ENCODE measurements at regions not wholly inside any gene's neighbourhood (a gene's known extent, or its start where the extent isn't known, plus 50 kb on each side); places are given as distances from the start of the nearest gene placed in this dataset.
"Not testable (repeated sequence)": the region's sequence is repeated elsewhere in the genome, so short reads cannot be mapped to it uniquely, and the experiment has no call there.

DNA sequence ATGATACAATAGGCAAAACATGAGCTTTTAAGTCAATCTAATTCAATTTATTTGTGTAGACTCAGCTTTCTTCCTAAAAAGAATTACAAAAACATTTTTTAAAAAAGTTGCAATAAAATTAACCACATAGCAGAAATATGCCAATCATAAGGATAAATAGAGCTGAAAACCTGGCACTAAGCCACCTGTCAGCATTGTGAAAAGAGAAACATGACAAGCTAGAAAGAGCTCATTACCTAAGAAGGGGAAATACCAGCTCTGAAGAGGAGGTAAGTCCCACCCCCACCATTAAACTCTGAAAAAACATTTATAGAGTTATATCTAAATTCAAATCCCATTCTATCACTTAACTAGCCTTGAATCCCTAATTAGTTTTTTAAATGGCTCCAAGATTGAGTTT is 372.9 kb downstream of the OSTF1 start:
- no peak for DNase-seq

DNA sequence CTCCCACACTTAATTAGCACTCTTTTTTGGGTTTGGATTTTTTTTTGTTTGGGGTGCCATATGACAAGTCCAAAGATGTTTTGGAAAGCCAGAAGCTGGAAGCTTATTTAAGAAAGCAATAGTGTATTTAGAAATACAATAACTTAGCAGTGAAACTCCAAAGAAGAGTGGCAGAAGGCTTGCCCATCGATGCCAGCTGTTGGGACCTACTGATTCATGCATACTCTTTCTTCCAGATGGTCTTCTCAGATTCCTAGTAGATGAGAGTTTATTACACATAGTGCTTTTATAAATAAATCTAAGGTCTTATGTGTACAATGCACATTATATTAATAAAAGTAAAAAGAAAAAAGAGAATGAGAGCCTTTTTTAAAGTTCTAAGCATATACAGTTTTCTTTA is 374.6 kb downstream of the OSTF1 start:
- DNase-seq, result no peak

DNA sequence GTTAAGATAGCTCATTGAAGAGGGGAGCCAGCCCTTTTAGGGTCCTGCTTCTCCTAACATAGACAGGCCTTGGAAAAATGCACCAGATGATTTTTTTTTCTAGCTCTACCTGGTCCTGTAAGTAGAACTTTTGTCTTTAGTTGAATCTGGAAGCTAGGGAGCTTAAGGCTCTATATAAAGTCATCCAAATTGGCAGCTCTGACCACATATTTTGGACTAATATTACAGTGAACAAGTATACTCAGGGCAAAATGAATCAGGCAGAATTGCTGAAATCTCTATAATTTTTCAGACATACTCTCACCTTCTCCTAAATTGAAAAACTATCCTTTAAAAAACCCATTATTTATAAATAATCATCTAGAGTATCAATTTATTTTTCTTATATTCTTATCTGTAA is 375.6 kb downstream of the OSTF1 start:
- DNase-seq, result no peak

GRCh38 chr9:75464726-75465125 is 376.4 kb downstream of the OSTF1 start:
- DNase-seq, result no peak

- no peak for DNase-seq
Observed at GRCh38 chr9:75467142-75467541, 378.8 kb downstream of the OSTF1 start.

GRCh38 chr9:75471549-75472114 is 383.3 kb downstream of the OSTF1 start:
- DNase-seq, result no peak

- peak in 1 of 4 experiments; percentile 4 for DNase-seq
Observed at GRCh38 chr9:75482566-75482965, 394.3 kb downstream of the OSTF1 start.

DNA sequence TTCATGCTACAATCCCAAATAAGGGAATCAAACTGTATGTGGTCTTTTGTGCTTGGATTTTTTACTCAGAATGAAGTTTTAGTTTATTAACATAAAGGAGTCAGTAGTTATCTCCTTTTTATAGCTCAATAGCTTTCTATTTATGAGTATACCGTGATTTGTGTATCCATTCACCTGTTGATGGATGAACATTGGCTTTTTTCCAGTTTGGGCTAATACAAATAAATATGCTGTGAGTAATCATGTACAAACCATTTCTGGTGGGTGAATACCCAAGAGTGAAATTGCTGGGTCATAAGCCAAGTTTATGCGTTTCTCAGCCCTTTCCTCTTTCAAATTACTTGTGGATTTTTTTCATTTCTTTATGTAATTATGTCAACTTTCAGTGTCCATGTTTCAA is 395.3 kb downstream of the OSTF1 start:
- DNase-seq, result no peak

DNA sequence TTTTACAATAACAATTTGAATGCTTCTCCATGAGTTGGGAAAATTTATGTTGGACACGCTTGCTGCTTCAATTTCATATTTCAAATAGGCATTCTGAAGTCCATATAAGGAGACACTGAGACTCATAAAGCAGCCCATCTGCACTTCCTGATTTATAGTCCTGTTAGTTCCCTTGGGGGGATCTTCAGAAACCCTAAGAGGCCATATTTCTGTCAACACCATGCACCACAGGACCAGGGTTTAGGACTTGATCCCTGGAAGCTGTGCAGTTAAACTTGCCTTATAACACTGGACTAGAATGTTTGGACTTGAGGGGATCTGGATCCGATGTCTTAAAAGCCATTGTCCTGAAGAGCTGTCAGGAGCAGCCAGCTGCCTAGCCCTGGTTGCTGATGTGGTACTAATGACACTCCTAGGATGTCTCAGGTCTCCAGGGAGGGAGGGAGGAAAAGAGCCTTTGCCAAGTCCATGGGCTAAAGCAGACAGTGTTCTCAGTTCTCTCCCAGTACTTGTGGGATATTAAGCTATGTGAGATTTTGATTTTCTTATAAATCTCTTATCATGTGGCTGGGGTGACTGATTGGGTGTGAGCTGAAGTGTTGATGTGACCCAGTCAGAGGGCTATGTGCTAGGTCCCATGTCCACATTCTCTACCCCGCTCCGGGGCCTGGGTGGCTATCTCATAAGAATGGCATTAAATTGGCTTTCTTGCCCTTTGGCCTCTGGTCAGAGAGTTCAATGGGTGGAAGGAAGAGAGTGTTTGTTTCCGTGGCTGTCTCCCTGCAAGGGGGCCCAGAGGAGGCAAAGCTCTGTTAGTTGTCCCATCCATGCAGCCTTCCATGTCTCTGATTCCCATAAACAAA is 399.8 kb downstream of the OSTF1 start:
- no peak for DNase-seq

DNA sequence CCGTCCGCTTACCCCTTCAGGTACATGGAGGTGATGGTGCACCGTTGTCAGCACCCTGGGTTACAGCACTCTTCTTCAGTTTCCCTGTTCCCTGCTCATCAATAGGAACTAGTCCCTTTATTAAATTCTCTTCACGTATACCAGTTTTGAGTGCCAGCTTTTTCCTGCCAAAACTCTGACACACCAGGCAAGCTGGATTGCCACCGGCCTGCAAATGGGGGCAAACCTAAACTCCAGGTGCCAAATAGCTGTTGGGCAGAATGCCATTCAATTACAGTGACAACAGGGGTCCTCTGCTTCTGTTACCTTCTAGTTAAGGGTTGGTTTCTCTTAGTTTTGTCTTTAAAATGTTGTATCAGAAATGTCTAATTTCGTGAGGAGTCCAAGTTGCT is 400.4 kb downstream of the OSTF1 start:
- no peak for DNase-seq

DNA sequence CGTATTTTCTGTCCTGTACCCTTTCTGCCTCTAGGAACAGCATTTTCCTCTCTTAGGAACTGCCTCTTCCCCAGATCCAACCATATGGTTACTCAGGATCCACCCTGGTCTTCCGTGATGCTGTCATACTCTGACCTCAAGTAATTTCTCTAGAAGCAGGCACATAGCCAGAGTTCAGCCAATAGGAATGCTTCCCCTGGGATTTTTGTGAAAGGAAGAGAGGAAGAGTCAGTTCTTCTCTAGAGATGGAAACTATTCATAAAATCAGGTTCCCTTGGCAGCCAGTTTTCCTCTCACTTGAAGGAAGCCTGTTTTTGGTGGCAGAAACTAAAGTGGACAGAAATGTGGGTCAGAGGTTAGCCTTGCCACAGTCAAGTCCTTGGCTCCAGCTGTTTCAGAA is 400.1 kb upstream of the PCSK5 start:
- no peak for DNase-seq

DNA sequence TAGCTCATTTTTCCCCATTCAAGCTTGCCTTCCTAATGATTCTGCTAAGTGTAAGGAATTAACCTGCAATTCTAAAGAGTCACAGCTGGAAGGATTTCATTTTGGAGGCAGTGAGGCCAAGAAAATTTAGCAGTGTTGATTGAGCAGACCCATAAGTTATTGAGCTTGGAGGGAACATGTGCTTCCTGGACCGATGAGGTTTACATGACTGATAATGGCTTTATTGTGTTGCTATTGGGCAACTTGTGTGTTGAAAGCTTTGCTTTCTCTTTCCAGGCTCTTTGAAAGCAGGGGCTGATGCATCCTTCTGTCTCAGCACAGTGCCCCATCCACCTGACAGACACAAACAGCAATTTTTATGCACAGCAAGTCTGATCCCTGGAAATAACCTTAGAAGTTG is 398.9 kb upstream of the PCSK5 start:
- DNase-seq, result no peak

DNA sequence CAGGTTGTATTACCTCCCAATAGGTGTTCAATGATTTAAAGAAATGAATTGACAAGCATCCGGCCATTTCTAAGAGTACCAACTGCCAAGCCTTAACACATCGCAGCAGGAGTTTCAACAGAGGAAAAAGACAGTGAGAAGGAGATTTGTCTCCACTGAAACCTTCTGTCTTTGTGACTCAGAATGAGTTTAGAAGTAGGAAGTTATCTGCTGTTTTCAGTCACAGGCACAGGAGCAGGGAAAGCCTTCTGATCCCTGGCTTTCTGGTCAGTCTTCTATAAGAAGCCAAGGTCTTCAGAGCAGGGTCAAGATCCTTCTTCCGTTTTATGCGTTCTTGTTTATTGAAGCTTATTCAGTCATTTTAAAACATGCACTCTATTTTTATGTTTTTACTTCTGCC is 390.7 kb upstream of the PCSK5 start:
- peak; percentile 10 to 63 (median 30) for DNase-seq

GRCh38 chr9:75500479-75500878 is 390.0 kb upstream of the PCSK5 start:
- peak in 3 of 4 experiments; percentile 5 to 60 (median 46) for DNase-seq

GRCh38 chr9:75500940-75501339 is 389.5 kb upstream of the PCSK5 start:
- DNase-seq, result not testable (repeated sequence)

GRCh38 chr9:75504721-75505120 is 385.8 kb upstream of the PCSK5 start:
- DNase-seq, result peak; percentile 8 to 63 (median 40)

- DNase-seq, result peak in 2 of 4 experiments; percentile 25 to 45
Observed at GRCh38 chr9:75505654-75506053, 384.8 kb upstream of the PCSK5 start.

- no peak for DNase-seq
Observed at GRCh38 chr9:75529463-75529862, 361.0 kb upstream of the PCSK5 start.

DNA sequence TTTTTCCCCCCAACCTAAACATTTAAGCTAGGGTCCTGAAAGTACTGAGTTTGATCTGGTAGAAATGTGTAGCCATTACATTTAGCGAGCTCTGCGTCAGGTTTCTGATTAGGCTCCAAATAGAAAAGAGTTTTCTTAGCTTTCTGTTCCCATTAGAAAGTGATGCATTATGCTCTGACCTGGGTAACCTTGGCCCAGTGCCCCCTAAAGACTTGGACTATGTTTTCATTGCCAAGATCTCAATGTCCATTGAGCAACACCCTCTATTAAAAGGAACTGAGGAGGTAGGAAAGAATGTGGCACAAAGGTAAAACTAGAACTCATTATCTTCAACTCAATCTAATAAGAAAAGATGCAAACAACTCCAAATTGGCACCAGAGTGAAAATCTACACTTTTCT is 358.9 kb upstream of the PCSK5 start:
- no peak for DNase-seq

DNA sequence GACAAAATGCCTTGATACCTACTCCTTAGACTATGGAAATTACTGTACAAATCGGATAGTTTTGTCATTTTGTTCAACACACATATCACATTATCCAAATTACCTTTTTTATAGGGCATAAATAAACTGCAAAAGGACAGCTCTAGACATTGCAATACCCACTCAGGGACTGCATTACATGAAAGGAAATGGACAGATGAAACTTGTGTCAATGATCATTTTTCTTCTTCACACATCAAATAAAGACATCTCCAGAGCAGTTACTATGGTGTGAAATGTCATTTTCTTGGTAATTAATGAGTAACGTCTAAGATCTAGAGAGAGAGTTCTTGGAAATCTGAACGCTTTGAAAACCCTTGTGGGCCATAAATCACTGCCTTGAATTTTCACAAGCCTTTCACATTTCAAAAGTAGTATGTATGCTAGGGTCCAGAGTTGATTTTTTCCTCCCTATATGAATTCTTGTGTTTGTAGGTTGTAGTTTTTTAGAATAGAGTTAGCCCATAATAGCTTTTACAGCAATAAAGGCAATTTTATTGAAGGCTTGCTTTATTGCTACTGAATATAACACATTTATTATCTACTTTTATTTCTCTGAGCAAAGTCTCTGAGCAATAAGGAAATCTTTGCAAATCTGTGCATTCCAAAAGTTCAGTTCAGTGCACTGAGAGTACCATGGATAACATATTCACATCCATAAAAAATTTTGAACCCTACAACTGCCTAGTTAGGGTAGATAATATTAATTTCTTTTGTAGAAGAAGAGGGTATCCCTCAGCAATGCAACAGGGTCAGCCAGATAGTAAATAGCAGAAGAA is 358.0 kb upstream of the PCSK5 start:
- DNase-seq, result no peak

- no peak for DNase-seq
Observed at GRCh38 chr9:75539523-75539922, 350.9 kb upstream of the PCSK5 start.

- no peak for DNase-seq
Observed at GRCh38 chr9:75540185-75540584, 350.3 kb upstream of the PCSK5 start.

GRCh38 chr9:75541734-75542133 is 348.7 kb upstream of the PCSK5 start:
- DNase-seq, result no peak

- DNase-seq, result no peak
Observed at GRCh38 chr9:75544815-75545214, 345.7 kb upstream of the PCSK5 start.
